Activated CD8-positive, alpha-beta T cell treated with anti-CD3 and anti-CD28 coated beads, Interleukin-2, amount 10 ng/mL, durations not matched to agents 7 days and 5 days (primary cell): ENCODE measurements at regions not wholly inside any gene's neighbourhood (a gene's known extent, or its start where the extent isn't known, plus 50 kb on each side); places are given as distances from the start of the nearest gene placed in this dataset.

Experiments used
- ATAC-seq: fragments of 150-1000 bp; cut with Tn5 transposase; one replicate; pipeline ENCODE4 v1.10.0; 2021; ENCODE audit warnings: moderate library complexity
- CTCF ChIA-PET: fragments of 350-600 bp; sonication (Branson Sonifier 250); formaldehyde crosslinking; loops from one replicate; lab custom pipeline; 2021; ENCODE audit warnings: antibody characterized with exemption; lab: Charles Lee
- POLR2A ChIA-PET: fragments of 350-600 bp; sonication (Branson Sonifier 250); formaldehyde crosslinking; loops from one replicate; lab custom pipeline; 2021; ENCODE audit warnings: antibody characterized with exemption; lab: Charles Lee
- DNase-seq: peaks from one replicate; pipeline ENCODE4 v3.0.0-alpha.2; 2020
- H3K27ac Mint-ChIP-seq: one replicate; pipeline ENCODE4 v1.8.0; 2021; ENCODE audit warnings: mild to moderate bottlenecking, mixed read lengths
- H3K27me3 Mint-ChIP-seq: one replicate; pipeline ENCODE4 v1.8.0; 2021; ENCODE audit warnings: low read depth, mixed read lengths
- H3K36me3 Mint-ChIP-seq: one replicate; pipeline ENCODE4 v1.8.0; 2021; ENCODE audit warnings: low read depth, mixed read lengths
- H3K4me1 Mint-ChIP-seq: one replicate; pipeline ENCODE4 v1.8.0; 2021; ENCODE audit warnings: low read depth, mixed read lengths
- H3K4me3 Mint-ChIP-seq: one replicate; pipeline ENCODE4 v1.8.0; 2021; ENCODE audit warnings: mild to moderate bottlenecking, mixed read lengths
- H3K9me3 Mint-ChIP-seq: one replicate; pipeline ENCODE4 v1.8.0; 2022; ENCODE audit warnings: mixed read lengths; ENCODE audit not compliant: insufficient read depth

- Mint-ChIP-seq H3K4me3 (no peak overlapping the region), H3K27ac (no peak overlapping the region), H3K36me3 (no peaks in the 10 kb centered on the region), H3K9me3 (no peaks in the 10 kb centered on the region), H3K4me1 (no peaks in the 10 kb centered on the region), H3K27me3 (peaks cover 2% of the 10 kb centered on the region)
- DNase-seq = no peak
- POLR2A ChIA-PET = no interaction called here
- CTCF ChIA-PET = no interaction called here
- no peak for ATAC-seq
Observed at GRCh38 chr11:33631749-33632091, 68.9 kb downstream of the C11orf91 start.

GRCh38 chr11:33630936-33631748 lies 69.5 kb downstream of the C11orf91 start:
- no peaks in the 10 kb centered on the region for H3K4me1 Mint-ChIP-seq

GRCh38 chr11:33624083-33624482 lies 76.5 kb downstream of the C11orf91 start:
- no peak for ATAC-seq
- Mint-ChIP-seq H3K27me3 (peaks cover 3% of the 10 kb centered on the region), H3K9me3 (no peaks in the 10 kb centered on the region), H3K27ac (no peak overlapping the region), H3K36me3 (no peaks in the 10 kb centered on the region), H3K4me1 (no peaks in the 10 kb centered on the region), H3K4me3 (no peak overlapping the region)
- CTCF ChIA-PET = interaction anchor here (1.1 kb wide), 1 partner anchor 14 kb away, joined by 3 read pairs; no protein-coding TSS in a partner anchor
- no peak for DNase-seq
- POLR2A ChIA-PET = no interaction called here

More at GRCh38 chr11:33630936-33631748, 69.5 kb downstream of the C11orf91 start:
- H3K9me3 Mint-ChIP-seq = no peaks in the 10 kb centered on the region
- H3K4me3 Mint-ChIP-seq = no peak overlapping the region
- ATAC-seq (no peak), DNase-seq (no peak)
- H3K36me3 Mint-ChIP-seq = no peaks in the 10 kb centered on the region
- H3K27me3 Mint-ChIP-seq = peaks cover 2% of the 10 kb centered on the region
- CTCF ChIA-PET = no interaction called here
- H3K27ac Mint-ChIP-seq = no peak overlapping the region
- POLR2A ChIA-PET = no interaction called here

GRCh38 chr11:33622806-33623205 lies 77.8 kb downstream of the C11orf91 start:
- peaks cover 3% of the 10 kb centered on the region for H3K27me3 Mint-ChIP-seq
- no peaks in the 10 kb centered on the region for H3K9me3 Mint-ChIP-seq
- DNase-seq (no peak), ATAC-seq (no peak)
- H3K4me3 Mint-ChIP-seq = no peak overlapping the region
- H3K27ac Mint-ChIP-seq = no peak overlapping the region
- ChIA-PET POLR2A (no interaction called here), CTCF (interaction anchor here (1.1 kb wide), 1 partner anchor 15 kb away, joined by 3 read pairs; no protein-coding TSS in a partner anchor)
- no peaks in the 10 kb centered on the region for H3K36me3 Mint-ChIP-seq
- no peaks in the 10 kb centered on the region for H3K4me1 Mint-ChIP-seq

GRCh38 chr11:33622186-33622585 lies 78.4 kb downstream of the C11orf91 start:
- Mint-ChIP-seq H3K4me3 (no peak overlapping the region), H3K27me3 (peaks cover 3% of the 10 kb centered on the region), H3K36me3 (no peaks in the 10 kb centered on the region), H3K9me3 (no peaks in the 10 kb centered on the region), H3K4me1 (no peaks in the 10 kb centered on the region), H3K27ac (no peak overlapping the region)
- CTCF ChIA-PET = no interaction called here
- POLR2A ChIA-PET = no interaction called here
- ATAC-seq (no peak), DNase-seq (no peak)

GRCh38 chr11:33620423-33621171 lies 80.0 kb downstream of the C11orf91 start:
- CTCF ChIA-PET = no interaction called here

GRCh38 chr11:33618956-33619355 lies 81.7 kb downstream of the C11orf91 start:
- H3K27ac Mint-ChIP-seq = no peak overlapping the region
- H3K36me3 Mint-ChIP-seq = no peaks in the 10 kb centered on the region
- ChIA-PET POLR2A (no interaction called here), CTCF (no interaction called here)
- no peaks in the 10 kb centered on the region for H3K9me3 Mint-ChIP-seq
- H3K4me3 Mint-ChIP-seq = no peak overlapping the region
- peaks cover 6% of the 10 kb centered on the region for H3K27me3 Mint-ChIP-seq
- DNase-seq (no peak), ATAC-seq (no peak)
- H3K4me1 Mint-ChIP-seq = no peaks in the 10 kb centered on the region

More at GRCh38 chr11:33620423-33621171, 80.0 kb downstream of the C11orf91 start:
- no peak overlapping the region for H3K27ac Mint-ChIP-seq
- H3K27me3 Mint-ChIP-seq = peaks cover 6% of the 10 kb centered on the region
- no peaks in the 10 kb centered on the region for H3K9me3 Mint-ChIP-seq
- no peaks in the 10 kb centered on the region for H3K36me3 Mint-ChIP-seq
- ATAC-seq = no peak
- POLR2A ChIA-PET = no interaction called here
- no peak for DNase-seq
- H3K4me1 Mint-ChIP-seq = no peaks in the 10 kb centered on the region
- H3K4me3 Mint-ChIP-seq = no peak overlapping the region

GRCh38 chr11:33618351-33618710 lies 82.3 kb downstream of the C11orf91 start:
- Mint-ChIP-seq H3K9me3 (no peaks in the 10 kb centered on the region), H3K27me3 (peaks cover 6% of the 10 kb centered on the region), H3K27ac (no peak overlapping the region)

GRCh38 chr11:33617672-33618350 lies 82.8 kb downstream of the C11orf91 start:
- no peak for DNase-seq
- Mint-ChIP-seq H3K27me3 (peaks cover 6% of the 10 kb centered on the region), H3K27ac (no peak overlapping the region), H3K9me3 (no peaks in the 10 kb centered on the region), H3K4me1 (no peaks in the 10 kb centered on the region), H3K36me3 (no peaks in the 10 kb centered on the region), H3K4me3 (no peak overlapping the region)
- ChIA-PET CTCF (no interaction called here), POLR2A (no interaction called here)
- no peak for ATAC-seq

More at GRCh38 chr11:33618351-33618710, 82.3 kb downstream of the C11orf91 start:
- Mint-ChIP-seq H3K4me3 (no peak overlapping the region), H3K4me1 (no peaks in the 10 kb centered on the region), H3K36me3 (no peaks in the 10 kb centered on the region)
- DNase-seq = no peak
- ATAC-seq = no peak
- POLR2A ChIA-PET = no interaction called here
- CTCF ChIA-PET = no interaction called here

- ChIA-PET POLR2A (no interaction called here), CTCF (no interaction called here)
- Mint-ChIP-seq H3K4me3 (no peak overlapping the region), H3K9me3 (no peaks in the 10 kb centered on the region), H3K27ac (no peak overlapping the region), H3K27me3 (peaks cover 6% of the 10 kb centered on the region), H3K4me1 (no peaks in the 10 kb centered on the region), H3K36me3 (no peaks in the 10 kb centered on the region)
- DNase-seq = no peak
- no peak for ATAC-seq
Observed at GRCh38 chr11:33616552-33616951, 84.1 kb downstream of the C11orf91 start.

- H3K27me3 Mint-ChIP-seq = peaks cover 6% of the 10 kb centered on the region
- ChIA-PET CTCF (no interaction called here), POLR2A (no interaction called here)
- H3K9me3 Mint-ChIP-seq = no peaks in the 10 kb centered on the region
- H3K4me3 Mint-ChIP-seq = no peak overlapping the region
- no peaks in the 10 kb centered on the region for H3K4me1 Mint-ChIP-seq
- H3K27ac Mint-ChIP-seq = no peak overlapping the region
- no peak for ATAC-seq
- DNase-seq = no peak
- no peaks in the 10 kb centered on the region for H3K36me3 Mint-ChIP-seq
Observed at GRCh38 chr11:33615751-33616150, 84.9 kb downstream of the C11orf91 start.

GRCh38 chr11:33613404-33613803 lies 87.2 kb downstream of the C11orf91 start:
- ChIA-PET CTCF (no interaction called here), POLR2A (no interaction called here)
- DNase-seq (no peak), ATAC-seq (no peak)
- no peaks in the 10 kb centered on the region for H3K36me3 Mint-ChIP-seq
- H3K4me3 Mint-ChIP-seq = no peak overlapping the region
- H3K9me3 Mint-ChIP-seq = no peaks in the 10 kb centered on the region
- no peak overlapping the region for H3K27ac Mint-ChIP-seq
- no peaks in the 10 kb centered on the region for H3K4me1 Mint-ChIP-seq
- peaks cover 2% of the 10 kb centered on the region for H3K27me3 Mint-ChIP-seq
